Mammary epithelial cell (primary cell): ENCODE measurements at regions not wholly inside any gene's neighbourhood (a gene's known extent, or its start where the extent isn't known, plus 50 kb on each side); places are given as distances from the start of the nearest gene placed in this dataset.

Source experiments
- EZH2 ChIP-seq: IDR thresholded peaks from 2 replicates; pipeline ENCODE4 v1.6.1; 2012; ENCODE audit warnings: low read length, inconsistent platforms, borderline replicate concordance
- TF ChIP-seq, protein P1 (sequence below), 2 donors: IDR thresholded peaks in 1 of 2; conservative IDR thresholded peaks in 1 of 2; 2 replicates each; pipeline ENCODE4 v1.5.1; 2011 to 2012; ENCODE audit warnings: inconsistent platforms in 2 of 2, low read length in 2 of 2, mild to moderate bottlenecking in 2 of 2, control low read depth in 1 of 2, low read depth in 1 of 2; ENCODE audit not compliant: insufficient read depth in 1 of 2; ENCODE audit errors: extremely low read depth in 1 of 2

DNA sequence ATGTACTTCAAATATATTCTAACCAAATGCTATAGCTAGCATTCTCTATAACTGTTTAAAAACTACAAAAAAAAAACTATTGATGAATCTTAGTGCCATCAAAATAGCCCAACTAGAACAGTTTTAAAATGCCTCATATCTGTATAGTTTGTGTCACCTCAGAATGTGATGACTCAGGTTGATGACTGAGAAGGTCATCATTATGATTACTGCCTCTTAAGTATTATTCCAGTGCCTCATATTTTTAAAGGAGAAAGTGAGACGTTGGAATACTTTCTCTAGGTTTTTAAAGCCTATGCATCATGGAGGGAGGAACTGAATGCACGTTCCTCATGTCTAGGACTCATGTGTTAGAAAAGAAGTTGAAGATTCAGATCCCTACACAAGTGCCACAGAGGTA, 88.2 kb downstream of the TMA16 start:
- TF ChIP-seq, protein P1, sequence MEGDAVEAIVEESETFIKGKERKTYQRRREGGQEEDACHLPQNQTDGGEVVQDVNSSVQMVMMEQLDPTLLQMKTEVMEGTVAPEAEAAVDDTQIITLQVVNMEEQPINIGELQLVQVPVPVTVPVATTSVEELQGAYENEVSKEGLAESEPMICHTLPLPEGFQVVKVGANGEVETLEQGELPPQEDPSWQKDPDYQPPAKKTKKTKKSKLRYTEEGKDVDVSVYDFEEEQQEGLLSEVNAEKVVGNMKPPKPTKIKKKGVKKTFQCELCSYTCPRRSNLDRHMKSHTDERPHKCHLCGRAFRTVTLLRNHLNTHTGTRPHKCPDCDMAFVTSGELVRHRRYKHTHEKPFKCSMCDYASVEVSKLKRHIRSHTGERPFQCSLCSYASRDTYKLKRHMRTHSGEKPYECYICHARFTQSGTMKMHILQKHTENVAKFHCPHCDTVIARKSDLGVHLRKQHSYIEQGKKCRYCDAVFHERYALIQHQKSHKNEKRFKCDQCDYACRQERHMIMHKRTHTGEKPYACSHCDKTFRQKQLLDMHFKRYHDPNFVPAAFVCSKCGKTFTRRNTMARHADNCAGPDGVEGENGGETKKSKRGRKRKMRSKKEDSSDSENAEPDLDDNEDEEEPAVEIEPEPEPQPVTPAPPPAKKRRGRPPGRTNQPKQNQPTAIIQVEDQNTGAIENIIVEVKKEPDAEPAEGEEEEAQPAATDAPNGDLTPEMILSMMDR (conservative IDR thresholded peaks at IDR 0.05 in 1 of 2, IDR thresholded peaks at IDR 0.05 in 1 of 2; ENCODE audit: extremely low read depth in 1 of 2, insufficient read depth in 1 of 2, low read depth in 1 of 2, low read length in 2 of 2): no peak
- no peak for TF ChIP-seq EZH2
